ENCODE measurements at regions not wholly inside any gene's neighbourhood (a gene's known extent, or its start where the extent isn't known, plus 50 kb on each side); places are given as distances from the start of the nearest gene placed in this dataset.
"Not testable (repeated sequence)": the region's sequence is repeated elsewhere in the genome, so short reads cannot be mapped to it uniquely, and the experiment has no call there.

DNA sequence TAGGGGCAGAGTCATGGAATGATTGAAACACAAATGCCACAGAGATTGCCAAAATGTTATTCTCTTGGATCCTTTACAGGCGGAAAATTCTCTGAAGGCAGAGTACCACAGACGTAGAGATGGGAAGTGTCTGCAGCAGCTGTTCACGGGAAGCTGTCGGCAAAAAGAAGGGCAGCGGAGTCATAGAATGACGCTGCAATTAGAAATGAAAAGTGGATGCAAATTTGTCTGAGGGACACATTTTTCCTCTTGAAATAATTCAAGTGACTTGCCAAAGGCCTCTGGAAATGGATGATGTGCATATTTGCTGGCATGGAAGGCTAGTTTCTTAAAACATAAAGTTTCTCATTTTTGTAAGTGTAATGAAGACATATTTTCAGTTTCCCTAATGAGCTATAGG is 77.5 kb upstream of the PLD5 start:
- peaks cover 4% of the 10 kb centered on the region for H3K27me3 Mint-ChIP-seq
- H3K36me3 Mint-ChIP-seq (ENCODE audit: insufficient read depth), result peaks cover 3% of the 10 kb centered on the region
- H3K4me3 Mint-ChIP-seq (ENCODE audit: low read depth), result no peak overlapping the region

DNA sequence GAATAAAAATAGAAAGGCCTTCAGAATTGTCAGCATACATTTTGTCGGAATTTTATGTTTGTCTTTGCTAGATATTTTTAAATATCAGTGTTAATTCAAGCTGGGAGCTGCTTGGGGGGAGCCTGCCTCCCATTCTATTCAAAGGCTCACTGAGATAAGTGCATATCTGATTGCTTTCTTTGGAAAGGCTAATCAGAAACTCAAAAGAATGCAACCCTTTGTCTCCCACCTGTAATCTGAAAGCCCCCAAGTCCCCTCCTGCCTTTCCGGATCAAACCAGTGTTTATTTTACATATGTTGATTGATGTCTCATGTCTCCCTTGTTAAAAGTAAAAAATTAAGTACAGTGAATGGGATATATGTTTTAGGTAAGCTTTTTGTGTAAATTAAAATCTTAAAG is 69.3 kb upstream of the PLD5 start:
- H3K27ac Mint-ChIP-seq; H3K4me3 Mint-ChIP-seq (ENCODE audit: low read depth); H3K36me3 Mint-ChIP-seq (ENCODE audit: insufficient read depth); H3K4me1 Mint-ChIP-seq (ENCODE audit: low read depth); DNase-seq (ENCODE audit: low spot score, unreplicated experiment); H3K27me3 Mint-ChIP-seq: not testable (repeated sequence)
- H3K9me3 Mint-ChIP-seq (ENCODE audit: low read depth), result peaks cover 44% of the 10 kb centered on the region

More for the DNA sequence above, 77.5 kb upstream of the PLD5 start:
- DNase-seq (ENCODE audit: low spot score, unreplicated experiment), result no peak
- H3K27ac Mint-ChIP-seq, result no peak overlapping the region
- H3K9me3 Mint-ChIP-seq (ENCODE audit: low read depth), result peaks cover 14% of the 10 kb centered on the region
- peaks cover 2% of the 10 kb centered on the region for H3K4me1 Mint-ChIP-seq (ENCODE audit: low read depth)
- TF ChIP-seq, protein P1, sequence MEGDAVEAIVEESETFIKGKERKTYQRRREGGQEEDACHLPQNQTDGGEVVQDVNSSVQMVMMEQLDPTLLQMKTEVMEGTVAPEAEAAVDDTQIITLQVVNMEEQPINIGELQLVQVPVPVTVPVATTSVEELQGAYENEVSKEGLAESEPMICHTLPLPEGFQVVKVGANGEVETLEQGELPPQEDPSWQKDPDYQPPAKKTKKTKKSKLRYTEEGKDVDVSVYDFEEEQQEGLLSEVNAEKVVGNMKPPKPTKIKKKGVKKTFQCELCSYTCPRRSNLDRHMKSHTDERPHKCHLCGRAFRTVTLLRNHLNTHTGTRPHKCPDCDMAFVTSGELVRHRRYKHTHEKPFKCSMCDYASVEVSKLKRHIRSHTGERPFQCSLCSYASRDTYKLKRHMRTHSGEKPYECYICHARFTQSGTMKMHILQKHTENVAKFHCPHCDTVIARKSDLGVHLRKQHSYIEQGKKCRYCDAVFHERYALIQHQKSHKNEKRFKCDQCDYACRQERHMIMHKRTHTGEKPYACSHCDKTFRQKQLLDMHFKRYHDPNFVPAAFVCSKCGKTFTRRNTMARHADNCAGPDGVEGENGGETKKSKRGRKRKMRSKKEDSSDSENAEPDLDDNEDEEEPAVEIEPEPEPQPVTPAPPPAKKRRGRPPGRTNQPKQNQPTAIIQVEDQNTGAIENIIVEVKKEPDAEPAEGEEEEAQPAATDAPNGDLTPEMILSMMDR (IDR thresholded peaks at IDR 0.05; ENCODE audit: unreplicated experiment), result no peak

DNA sequence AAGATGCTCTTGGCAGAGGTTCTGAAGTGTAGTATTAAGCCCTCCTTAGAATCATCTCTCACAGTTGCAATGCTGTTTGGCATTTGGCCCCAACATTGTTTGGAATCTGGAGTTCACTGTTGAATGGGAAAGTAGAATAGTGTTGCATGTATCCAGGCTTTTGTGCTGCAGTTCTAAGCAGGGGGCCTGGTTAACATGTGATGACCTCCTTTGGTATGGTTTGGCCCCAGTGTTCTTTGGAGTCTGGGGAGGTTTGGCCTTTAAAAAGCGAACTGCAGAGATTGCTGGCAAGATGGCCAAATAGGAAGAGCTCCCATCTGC is 61.8 kb upstream of the PLD5 start:
- Mint-ChIP-seq H3K9me3 (ENCODE audit: low read depth) (peaks cover 6% of the 10 kb centered on the region), H3K27ac (no peak overlapping the region), H3K36me3 (ENCODE audit: insufficient read depth) (no peaks in the 10 kb centered on the region), H3K4me1 (ENCODE audit: low read depth) (peaks cover 4% of the 10 kb centered on the region), H3K4me3 (ENCODE audit: low read depth) (no peak overlapping the region), H3K27me3 (no peaks in the 10 kb centered on the region)
- TF ChIP-seq, protein P1 (IDR thresholded peaks at IDR 0.05; ENCODE audit: unreplicated experiment), result no peak
- DNase-seq (ENCODE audit: low spot score, unreplicated experiment), result no peak

DNA sequence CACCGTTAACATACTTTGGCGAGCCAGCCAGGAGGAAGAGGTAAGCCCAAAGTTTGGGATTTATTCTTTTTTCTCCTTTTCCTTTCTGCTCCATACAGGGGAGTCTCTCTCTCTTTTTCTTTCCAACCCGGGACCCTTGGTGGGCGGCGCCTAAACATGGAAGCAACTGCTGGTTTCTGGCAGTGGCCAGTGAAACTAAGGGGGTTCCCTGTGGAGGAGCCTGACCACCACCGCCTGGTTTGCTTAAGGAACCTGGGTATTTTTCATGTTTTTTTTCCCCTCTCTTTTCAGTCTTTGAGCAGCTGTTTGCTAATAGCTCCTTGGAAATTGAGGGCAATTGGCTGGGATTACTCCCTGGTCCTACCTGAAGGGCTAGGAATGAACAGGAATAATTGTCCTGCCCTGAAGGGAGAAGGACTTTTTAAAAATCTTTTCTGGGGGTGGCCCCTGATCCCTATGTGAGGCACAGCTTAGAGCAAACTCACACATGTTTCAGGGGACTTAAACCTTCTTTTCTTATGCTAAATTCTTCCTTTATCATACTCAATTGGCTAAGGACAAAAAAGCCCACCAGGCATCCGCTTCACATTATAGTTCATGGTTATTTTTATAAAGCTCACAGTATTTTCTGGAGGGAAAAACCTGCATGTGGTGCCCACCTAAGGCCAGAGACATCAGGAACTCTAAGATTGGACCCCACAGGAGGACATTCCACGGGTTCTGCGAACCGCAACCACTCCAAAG is 61.3 kb upstream of the PLD5 start:
- Mint-ChIP-seq H3K27me3 (no peaks in the 10 kb centered on the region), H3K27ac (no peak overlapping the region), H3K4me1 (ENCODE audit: low read depth) (peaks cover 4% of the 10 kb centered on the region), H3K9me3 (ENCODE audit: low read depth) (peaks cover under 1% of the 10 kb centered on the region), H3K36me3 (ENCODE audit: insufficient read depth) (no peaks in the 10 kb centered on the region), H3K4me3 (ENCODE audit: low read depth) (no peak overlapping the region)
- TF ChIP-seq, protein P1 (IDR thresholded peaks at IDR 0.05; ENCODE audit: unreplicated experiment), result no peak
- no peak for DNase-seq (ENCODE audit: low spot score, unreplicated experiment)

DNA sequence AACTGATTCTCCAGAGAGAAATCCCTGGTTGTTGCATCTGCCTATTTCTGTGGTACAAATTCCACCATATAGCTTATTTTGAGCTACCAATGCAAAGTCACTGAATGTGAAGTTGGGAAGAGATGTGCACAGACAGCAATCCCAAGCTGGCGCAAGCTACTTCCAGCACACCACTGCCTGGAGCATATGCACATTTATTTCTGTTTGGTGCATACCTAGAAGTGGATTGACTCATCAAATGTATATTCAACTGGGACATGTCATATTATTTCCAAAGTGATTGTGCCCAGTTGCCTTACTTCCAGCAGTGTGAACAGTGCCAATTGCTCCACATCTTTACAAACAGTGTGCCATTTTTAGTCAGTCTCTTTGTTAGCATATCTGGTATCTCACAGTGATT is 58.2 kb upstream of the PLD5 start:
- DNase-seq (ENCODE audit: low spot score, unreplicated experiment), result no peak
- no peaks in the 10 kb centered on the region for H3K9me3 Mint-ChIP-seq (ENCODE audit: low read depth)
- no peak overlapping the region for H3K27ac Mint-ChIP-seq
- no peaks in the 10 kb centered on the region for H3K4me1 Mint-ChIP-seq (ENCODE audit: low read depth)
- no peaks in the 10 kb centered on the region for H3K36me3 Mint-ChIP-seq (ENCODE audit: insufficient read depth)
- H3K27me3 Mint-ChIP-seq, result no peaks in the 10 kb centered on the region
- H3K4me3 Mint-ChIP-seq (ENCODE audit: low read depth), result no peak overlapping the region
- TF ChIP-seq, protein P1 (IDR thresholded peaks at IDR 0.05; ENCODE audit: unreplicated experiment), result no peak

DNA sequence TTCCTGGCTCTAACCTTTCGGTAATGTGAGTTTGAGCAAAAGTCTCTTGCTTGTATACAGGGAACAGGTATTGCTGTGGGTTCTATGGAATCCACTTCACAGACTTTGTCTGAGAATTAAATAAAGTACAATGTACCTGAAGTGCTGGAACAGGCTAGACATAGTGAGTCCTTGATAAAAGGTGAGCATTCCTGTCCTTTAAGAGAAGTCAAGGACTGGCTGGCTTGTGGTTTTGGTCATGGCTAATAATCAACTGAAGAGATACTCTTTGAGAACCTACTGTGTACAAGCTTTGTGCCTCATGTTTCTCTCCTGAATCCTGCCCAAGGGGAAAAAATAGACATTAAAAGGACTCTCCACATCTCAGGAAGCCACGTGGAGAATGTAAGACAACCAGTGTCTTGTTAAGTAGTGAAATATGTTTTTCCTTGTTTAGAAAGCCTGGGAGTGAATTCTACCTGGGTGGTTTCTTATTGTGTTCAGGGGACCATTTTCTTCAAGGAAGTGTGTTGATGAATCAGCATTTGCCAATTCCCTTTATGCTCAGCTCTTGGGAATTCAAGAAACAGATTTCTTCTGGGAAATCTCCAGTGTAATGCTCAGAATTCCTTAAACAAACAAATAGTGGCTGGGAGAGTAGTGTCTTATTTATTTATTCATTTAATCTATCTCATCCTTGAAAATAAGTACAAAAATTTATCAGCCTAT is 55.2 kb upstream of the PLD5 start:
- Mint-ChIP-seq H3K36me3 (ENCODE audit: insufficient read depth) (no peaks in the 10 kb centered on the region), H3K27me3 (no peaks in the 10 kb centered on the region), H3K27ac (no peak overlapping the region), H3K9me3 (ENCODE audit: low read depth) (no peaks in the 10 kb centered on the region), H3K4me1 (ENCODE audit: low read depth) (no peaks in the 10 kb centered on the region), H3K4me3 (ENCODE audit: low read depth) (no peak overlapping the region)
- TF ChIP-seq, protein P1 (IDR thresholded peaks at IDR 0.05; ENCODE audit: unreplicated experiment), result no peak
- DNase-seq (ENCODE audit: low spot score, unreplicated experiment), result no peak
